ENCODE measurements at regions not wholly inside any gene's neighbourhood (a gene's known extent, or its start where the extent isn't known, plus 50 kb on each side); places are given as distances from the start of the nearest gene placed in this dataset.

DNA sequence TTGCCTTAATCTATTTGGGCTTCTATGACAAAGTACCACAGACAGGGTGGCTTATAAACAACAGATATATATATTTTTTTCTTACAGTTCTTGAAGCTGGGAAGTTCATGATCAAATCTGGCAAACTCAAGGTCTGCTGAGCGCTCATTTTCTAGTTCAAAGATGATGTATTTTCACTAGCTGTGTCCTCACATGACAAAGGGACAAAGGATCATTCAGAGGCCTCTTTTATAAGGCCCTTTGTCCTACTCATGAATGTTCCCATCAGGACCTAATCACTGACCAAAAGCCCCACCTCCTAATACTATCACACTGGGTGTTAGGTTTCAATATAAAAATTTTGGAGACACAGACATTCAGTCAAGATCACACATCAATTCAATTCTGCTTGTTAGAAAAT, 2025.2 kb downstream of the PCDH7 start:
- H3K4me3 ChIP-seq (ENCODE audit: low read depth, low read length), result no peak overlapping the region
- TF ChIP-seq, protein P1, sequence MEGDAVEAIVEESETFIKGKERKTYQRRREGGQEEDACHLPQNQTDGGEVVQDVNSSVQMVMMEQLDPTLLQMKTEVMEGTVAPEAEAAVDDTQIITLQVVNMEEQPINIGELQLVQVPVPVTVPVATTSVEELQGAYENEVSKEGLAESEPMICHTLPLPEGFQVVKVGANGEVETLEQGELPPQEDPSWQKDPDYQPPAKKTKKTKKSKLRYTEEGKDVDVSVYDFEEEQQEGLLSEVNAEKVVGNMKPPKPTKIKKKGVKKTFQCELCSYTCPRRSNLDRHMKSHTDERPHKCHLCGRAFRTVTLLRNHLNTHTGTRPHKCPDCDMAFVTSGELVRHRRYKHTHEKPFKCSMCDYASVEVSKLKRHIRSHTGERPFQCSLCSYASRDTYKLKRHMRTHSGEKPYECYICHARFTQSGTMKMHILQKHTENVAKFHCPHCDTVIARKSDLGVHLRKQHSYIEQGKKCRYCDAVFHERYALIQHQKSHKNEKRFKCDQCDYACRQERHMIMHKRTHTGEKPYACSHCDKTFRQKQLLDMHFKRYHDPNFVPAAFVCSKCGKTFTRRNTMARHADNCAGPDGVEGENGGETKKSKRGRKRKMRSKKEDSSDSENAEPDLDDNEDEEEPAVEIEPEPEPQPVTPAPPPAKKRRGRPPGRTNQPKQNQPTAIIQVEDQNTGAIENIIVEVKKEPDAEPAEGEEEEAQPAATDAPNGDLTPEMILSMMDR (IDR thresholded peaks at IDR 0.05; ENCODE audit: borderline replicate concordance, insufficient read depth, low read depth, low read length), result no peak

DNA sequence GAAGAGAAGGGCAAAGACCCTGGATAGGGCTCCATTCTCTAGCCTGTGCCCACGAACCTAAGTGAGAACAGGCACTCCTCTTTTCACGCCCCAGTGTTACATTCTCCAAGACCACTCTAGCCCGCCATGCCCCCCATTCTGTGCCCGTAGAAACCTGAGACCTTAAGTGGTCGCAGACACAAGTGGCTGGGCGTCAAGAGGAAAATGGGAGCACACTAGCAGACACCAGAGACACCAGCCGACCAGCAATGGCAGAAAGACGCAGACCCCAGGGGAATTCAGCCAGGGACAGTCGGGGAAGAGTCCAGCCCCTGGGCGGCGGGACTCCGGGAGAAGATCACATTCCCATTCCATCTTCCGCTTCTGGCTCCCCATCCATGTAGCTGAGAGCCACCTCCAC, 2027.9 kb downstream of the PCDH7 start:
- TF ChIP-seq, protein P1 (IDR thresholded peaks at IDR 0.05; ENCODE audit: borderline replicate concordance, insufficient read depth, low read depth, low read length), result no peak
- H3K4me3 ChIP-seq (ENCODE audit: low read depth, low read length), result no peak overlapping the region

DNA sequence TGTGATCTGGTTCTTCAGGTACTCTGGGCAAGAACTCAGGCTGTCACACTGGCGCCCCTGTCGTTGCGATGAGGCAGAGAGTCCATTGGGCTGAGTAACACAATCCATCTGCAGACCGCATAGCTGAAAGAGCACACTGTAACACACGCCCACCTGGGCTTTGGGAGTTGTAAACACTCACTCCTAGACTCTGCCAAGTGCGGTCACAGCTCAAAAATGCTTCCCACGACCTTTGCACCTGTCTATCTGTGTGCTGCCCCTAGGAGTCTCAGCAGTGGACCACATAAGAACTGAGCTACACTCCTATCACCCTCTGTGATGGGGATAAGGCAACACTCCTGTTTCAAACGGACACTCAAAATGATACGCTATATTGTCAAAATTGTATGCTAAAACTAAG, 2028.3 kb downstream of the PCDH7 start:
- TF ChIP-seq, protein P1 (IDR thresholded peaks at IDR 0.05; ENCODE audit: borderline replicate concordance, insufficient read depth, low read depth, low read length), result no peak

DNA sequence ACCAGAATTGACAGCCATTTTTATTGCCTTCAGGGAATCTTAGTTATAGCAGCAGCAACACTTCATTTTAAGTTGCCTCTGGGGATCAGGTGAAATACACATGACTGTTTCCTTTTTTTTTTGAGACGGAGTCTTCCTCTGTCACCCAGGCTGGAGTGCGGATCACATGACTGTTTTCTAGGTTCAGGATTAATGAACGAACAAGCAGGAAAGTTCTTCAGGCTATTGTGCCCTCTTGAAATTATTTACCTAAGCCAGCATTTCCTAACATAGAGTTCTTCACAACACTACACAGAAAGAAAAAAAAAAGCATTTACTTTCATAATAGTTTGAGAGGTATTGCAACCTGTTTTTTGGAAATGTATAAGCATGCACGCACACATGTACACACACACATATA, 2032.8 kb downstream of the PCDH7 start:
- TF ChIP-seq, protein P1 (IDR thresholded peaks at IDR 0.05; ENCODE audit: borderline replicate concordance, insufficient read depth, low read depth, low read length), result no peak
- H3K4me3 ChIP-seq (ENCODE audit: low read depth, low read length), result no peak overlapping the region

More for the DNA sequence above, 2028.3 kb downstream of the PCDH7 start:
- no peak overlapping the region for H3K4me3 ChIP-seq (ENCODE audit: low read depth, low read length)

DNA sequence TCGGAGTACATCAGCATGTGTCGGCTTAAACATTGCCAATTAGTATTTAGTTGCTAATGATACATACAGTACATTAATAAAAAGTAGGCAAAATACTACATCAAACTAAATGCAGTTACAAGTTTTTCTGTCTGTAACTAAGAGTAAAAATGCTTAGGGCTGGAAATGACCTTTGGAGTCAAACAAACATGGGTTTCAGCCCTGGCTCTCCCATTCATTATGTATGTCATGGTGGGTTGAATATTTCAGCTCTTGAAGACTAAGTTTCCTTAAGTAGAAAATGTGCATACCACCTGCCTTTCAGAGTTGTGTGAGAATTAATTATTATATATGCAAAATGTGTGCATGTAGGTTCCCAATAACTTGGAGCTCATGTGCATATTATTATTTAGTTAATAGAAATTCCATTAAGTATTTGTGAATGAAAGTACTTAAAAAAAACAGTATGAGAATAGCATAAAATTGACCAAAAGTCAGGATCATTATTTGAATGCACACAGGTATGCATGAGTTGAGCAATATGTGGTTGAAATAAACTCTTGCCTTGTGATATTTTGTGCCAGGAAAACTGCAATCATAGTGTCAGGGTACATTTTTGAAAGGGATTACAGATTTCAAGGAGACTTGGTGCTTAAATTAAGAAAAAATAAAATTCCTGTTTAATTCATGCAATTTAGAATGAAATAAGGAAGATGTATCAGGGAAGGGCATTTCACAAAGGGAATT, 2048.7 kb downstream of the PCDH7 start:
- TF ChIP-seq, protein P1 (IDR thresholded peaks at IDR 0.05; ENCODE audit: borderline replicate concordance, insufficient read depth, low read depth, low read length), result no peak
- no peak overlapping the region for H3K4me3 ChIP-seq (ENCODE audit: low read depth, low read length)

DNA sequence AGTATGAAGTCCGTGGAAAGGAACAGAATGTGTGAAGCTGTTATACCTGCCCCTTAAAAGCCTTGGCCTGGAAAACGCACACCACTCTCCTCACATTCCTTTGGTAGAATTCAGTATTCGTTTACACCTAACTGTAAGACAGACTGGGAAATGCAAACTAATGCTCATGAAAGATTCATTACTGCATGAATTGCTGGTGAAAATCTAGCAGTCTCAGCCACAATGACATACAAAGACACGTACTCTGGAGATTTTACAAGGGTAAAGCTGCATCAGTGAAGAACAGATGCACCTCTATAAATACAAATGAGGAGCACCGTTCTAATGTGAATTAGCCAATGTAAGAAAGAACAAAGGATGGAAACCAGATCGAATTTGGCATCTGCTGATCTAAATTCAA, 2051.3 kb downstream of the PCDH7 start:
- TF ChIP-seq, protein P1 (IDR thresholded peaks at IDR 0.05; ENCODE audit: borderline replicate concordance, insufficient read depth, low read depth, low read length), result no peak
- H3K4me3 ChIP-seq (ENCODE audit: low read depth, low read length), result no peak overlapping the region

DNA sequence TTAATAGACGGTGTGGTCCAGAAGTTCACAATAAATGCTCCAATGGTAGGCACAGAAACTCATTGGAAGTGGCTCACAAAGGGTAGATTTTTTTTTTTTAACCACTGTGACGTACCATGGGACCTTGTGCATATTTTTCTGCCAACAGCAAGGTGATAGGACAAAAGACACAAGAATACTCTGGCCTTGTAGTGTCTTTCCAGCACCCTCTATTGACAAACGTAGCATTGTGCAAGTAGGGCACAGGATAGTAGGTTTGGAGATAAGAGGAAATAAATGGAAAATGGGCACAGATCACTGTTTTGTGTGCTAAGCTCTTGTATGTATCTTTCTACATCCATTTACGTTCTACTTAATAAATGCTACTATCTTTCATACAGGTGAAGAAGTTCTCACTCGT, 2054.9 kb downstream of the PCDH7 start:
- TF ChIP-seq, protein P1 (IDR thresholded peaks at IDR 0.05; ENCODE audit: borderline replicate concordance, insufficient read depth, low read depth, low read length), result no peak

More for the DNA sequence above, 2054.9 kb downstream of the PCDH7 start:
- no peak overlapping the region for H3K4me3 ChIP-seq (ENCODE audit: low read depth, low read length)

Measured in GM12875 (cell line).